K562 (cell line): ENCODE measurements at regions not wholly inside any gene's neighbourhood (a gene's known extent, or its start where the extent isn't known, plus 50 kb on each side); places are given as distances from the start of the nearest gene placed in this dataset.

Experiments used
- ATAC-seq: fragments of 200-7000 bp; cut with Tn5 transposase; 3 replicates; pipeline ENCODE4 v1.9.1; 2020; ENCODE audit warnings: moderate library complexity
- BruUV-seq: library from RNA; stranded (reverse); fragments of 400-500 nt; replicated peaks from 2 replicates; lab custom pipeline; 2021; lab: Mats Ljungman, UMichigan
- CTCF ChIA-PET: fragments of 300-600 bp; formaldehyde crosslinking; extraction: SDS; loops from one replicate; lab custom pipeline; 2021; ENCODE audit warnings: low intra/inter-chr PET ratio; lab: Yijun Ruan, JAX
- POLR2A ChIA-PET: fragments of 300-600, 350-650 bp; sonication (Branson Sonifier 250); formaldehyde crosslinking; extraction: SDS; loops from one replicate; lab custom pipeline; 2021; ENCODE audit warnings: antibody characterized with exemption, inconsistent platforms; lab: Yijun Ruan, JAX
- DNase-seq, 4 experiments: peaks; one replicate each; pipeline versions ENCODE4 v3.0.0 to v3.0.0-alpha.2; 2011 to 2018; ENCODE audit warnings: low spot score in 3 of 4, mixed read lengths in 3 of 4; ENCODE audit errors: extremely low read depth in 1 of 4
- FAIRE-seq: peaks from 2 replicates; lab custom pipeline; 2011; peaks lifted over from hg19 to GRCh38; lab: Jason Lieb, UNC
- H2AFZ ChIP-seq: 2 replicates; pipeline ENCODE4 v1.6.0; 2011; ENCODE audit warnings: low read depth, low read length, control low read depth, inconsistent platforms
- H3K27ac ChIP-seq: fragments of 200-600 bp; 3 replicates; pipeline ENCODE4 v1.8.0; 2011; ENCODE audit warnings: low read depth, mild to moderate bottlenecking, control low read depth, inconsistent platforms, low read length, moderate library complexity, mixed read lengths; ENCODE audit errors: extremely low read depth
- H3K27me3 ChIP-seq, 2 experiments: fragments of 300-600 bp in 1 of 2; 2 replicates in 1 of 2; 3 replicates in 1 of 2; pipeline versions ENCODE4 v1.6.0 to v1.8.0; 2011; ENCODE audit warnings: inconsistent platforms in 2 of 2, low read length in 2 of 2, mild to moderate bottlenecking in 1 of 2, mixed read lengths in 1 of 2, moderate library complexity in 1 of 2; ENCODE audit not compliant: control insufficient read depth in 2 of 2, insufficient read depth in 2 of 2
- H3K36me3 ChIP-seq: fragments of 300-600 bp; 3 replicates; pipeline ENCODE4 v1.8.0; 2011; ENCODE audit warnings: mild to moderate bottlenecking, low read length, inconsistent platforms; ENCODE audit not compliant: control insufficient read depth, insufficient read depth
- H3K4me1 ChIP-seq, 2 experiments: fragments of 200-600 bp in 1 of 2; replicated peaks in 1 of 2; 2 replicates in 1 of 2; 3 replicates in 1 of 2; pipeline versions ENCODE4 v1.5.1 to v1.8.0; 2011; ENCODE audit warnings: inconsistent platforms in 2 of 2, low read length in 2 of 2, mild to moderate bottlenecking in 1 of 2, mixed read lengths in 1 of 2, moderate library complexity in 1 of 2; ENCODE audit not compliant: control insufficient read depth in 2 of 2, insufficient read depth in 2 of 2
- H3K4me2 ChIP-seq: 2 replicates; pipeline ENCODE4 v1.6.1; 2011; ENCODE audit warnings: low read length, control low read depth, inconsistent platforms, mixed read lengths; ENCODE audit not compliant: insufficient read depth
- H3K4me3 ChIP-seq: fragments of 200-600 bp; sonication (generic), shearing (Covaris generic); 2 replicates; pipeline ENCODE4 v1.5.1; 2016; ENCODE audit warnings: control low read depth, inconsistent platforms
- H3K79me2 ChIP-seq: fragments of 200-600 bp; 3 replicates; pipeline ENCODE4 v1.8.0; 2011; ENCODE audit warnings: low read length, inconsistent platforms; ENCODE audit not compliant: control insufficient read depth, insufficient read depth
- H3K9ac ChIP-seq, 2 experiments: 2 replicates each; pipeline versions ENCODE4 v1.6.0 to v1.6.1; 2011; ENCODE audit warnings: low read depth in 2 of 2, low read length in 2 of 2, control low read depth in 1 of 2, inconsistent platforms in 1 of 2, mild to moderate bottlenecking in 1 of 2, mixed read lengths in 1 of 2; ENCODE audit not compliant: insufficient read depth in 1 of 2
- H3K9me1 ChIP-seq: one replicate; pipeline ENCODE4 v1.6.0; 2011; ENCODE audit warnings: inconsistent platforms, mild to moderate bottlenecking, low read length, moderate library complexity; ENCODE audit not compliant: control insufficient read depth, insufficient read depth
- H3K9me3 ChIP-seq: replicated peaks from 2 replicates; pipeline ENCODE4 v1.5.1; 2011; ENCODE audit warnings: low read depth, low read length, inconsistent platforms; ENCODE audit not compliant: control insufficient read depth, insufficient read depth
- H4K20me1 ChIP-seq: replicated peaks from 2 replicates; pipeline ENCODE4 v1.6.1; 2011; ENCODE audit warnings: low read length, inconsistent platforms, mixed read lengths; ENCODE audit not compliant: control insufficient read depth, insufficient read depth
- BDP1 ChIP-seq: IDR thresholded peaks from 3 replicates; pipeline ENCODE4 v1.6.1; 2011; ENCODE audit not compliant: insufficient read length, insufficient read depth
- BRF1 ChIP-seq: IDR thresholded peaks from 3 replicates; pipeline ENCODE4 v1.6.1; 2011; ENCODE audit warnings: borderline replicate concordance, mild to moderate bottlenecking; ENCODE audit not compliant: insufficient read length; ENCODE audit errors: extremely low read depth
- GATA2 ChIP-seq: sonication (generic); formaldehyde crosslinking; IDR thresholded peaks from 2 replicates; pipeline ENCODE4 v1.4.0; 2020; ENCODE audit warnings: mild to moderate bottlenecking, missing genetic modification reagents
- GTF2E2 ChIP-seq: fragments of 200-800 bp; sonication (Bioruptor generic); IDR thresholded peaks from 2 replicates; pipeline ENCODE4 v1.6.1; 2016; ENCODE audit warnings: missing genetic modification characterization, missing compliant biosample characterization
- HMG20A ChIP-seq: fragments of 450-650 bp; formaldehyde crosslinking; conservative IDR thresholded peaks from 2 replicates; pipeline ENCODE4 v1.4.0; 2020; ENCODE audit warnings: mild to moderate bottlenecking, mixed read lengths
- KDM2B ChIP-seq: fragments of 250-450 bp; sonication (Bioruptor Pico); IDR thresholded peaks from 2 replicates; pipeline ENCODE4 v1.8.0; 2021; ENCODE audit warnings: mild to moderate bottlenecking, moderate library complexity
- MYBL2 ChIP-seq, 2 experiments: fragments of 450-650 bp in 1 of 2; sonication (generic) in 1 of 2; formaldehyde crosslinking in 1 of 2; IDR thresholded peaks; 2 replicates each; pipeline versions ENCODE4 v1.6.1 to v1.8.1; 2017 to 2022; ENCODE audit warnings: borderline replicate concordance in 1 of 2, inconsistent platforms in 1 of 2, low read depth in 1 of 2, mild to moderate bottlenecking in 1 of 2, missing genetic modification reagents in 1 of 2, moderate library complexity in 1 of 2
- NCOA2 ChIP-seq, 2 experiments: fragments of 450-650 bp; IDR thresholded peaks; 2 replicates each; pipeline ENCODE4 v1.6.1; 2018; ENCODE audit warnings: mild to moderate bottlenecking in 2 of 2, moderate library complexity in 1 of 2; ENCODE audit not compliant: partially characterized antibody in 2 of 2
- NFXL1 ChIP-seq: fragments of 450-650 bp; formaldehyde crosslinking; IDR thresholded peaks from 2 replicates; pipeline ENCODE4 v1.4.0; 2021; ENCODE audit warnings: mild to moderate bottlenecking
- PHB ChIP-seq: fragments of 250-450 bp; sonication (Bioruptor Pico); IDR thresholded peaks from 2 replicates; pipeline ENCODE4 v1.5.0; 2021
- SETDB1 ChIP-seq: IDR thresholded peaks from one replicate; pipeline ENCODE4 v1.6.1; 2012; ENCODE audit warnings: low read length, control low read depth, inconsistent platforms
- SNRNP70 ChIP-seq: fragments of 200-400 bp; formaldehyde crosslinking; optimal IDR thresholded peaks from 2 replicates; pipeline ENCODE3; 2017; ENCODE audit warnings: low read depth, low read length
- TAF7 ChIP-seq: fragments of 450-650 bp; IDR thresholded peaks from 2 replicates; pipeline ENCODE4 v1.6.1; 2016; ENCODE audit warnings: missing genetic modification characterization, missing compliant biosample characterization
- TEAD1 ChIP-seq, 2 experiments: fragments of 450-650 bp in 1 of 2; sonication (generic) in 1 of 2; formaldehyde crosslinking; IDR thresholded peaks; 2 replicates each; pipeline versions ENCODE4 v1.4.0 to v1.8.0; 2020 to 2022; ENCODE audit warnings: mild to moderate bottlenecking in 2 of 2, missing genetic modification reagents in 1 of 2
- ZNF3 ChIP-seq: fragments of 250-450 bp; sonication (Bioruptor Pico); IDR thresholded peaks from 2 replicates; pipeline ENCODE4 v1.5.0; 2021; ENCODE audit warnings: mild to moderate bottlenecking, moderate library complexity
- WGBS: fragments of 100-300 bp; shearing (Covaris generic); methylation state at CpG from one replicate; pipeline ENCODE4 v1.1.6; 2016; ENCODE audit warnings: low coverage, mixed read lengths; ENCODE audit not compliant: insufficient coverage; ENCODE audit errors: missing lambda C conversion rate; 5-methylcytosine and 5-hydroxymethylcytosine counted together
- in situ Hi-C: fragments of 300-500 bp; cut with MboI; formaldehyde crosslinking; loops from 4 replicates; pipeline ENCODE4 v1.15.0; 2018; ENCODE audit warnings: inconsistent platforms, mixed read lengths
- intact Hi-C: fragments of 100-400 bp; cut with micrococcal nuclease; formaldehyde crosslinking; loops from 2 replicates; pipeline ENCODE4 v1.14.2; 2022
- TF ChIP-seq, protein P1 (sequence below), 2 experiments: fragments of 450-650 bp; IDR thresholded peaks; 2 replicates each; pipeline ENCODE4 v1.6.1; 2018; ENCODE audit warnings: mild to moderate bottlenecking in 2 of 2, low read depth in 1 of 2; ENCODE audit not compliant: partially characterized antibody in 2 of 2
- TF ChIP-seq, protein P2 (sequence below): sonication (generic); formaldehyde crosslinking; IDR thresholded peaks from 2 replicates; pipeline ENCODE4 v1.8.1; 2022; ENCODE audit warnings: missing genetic modification reagents

DNA sequence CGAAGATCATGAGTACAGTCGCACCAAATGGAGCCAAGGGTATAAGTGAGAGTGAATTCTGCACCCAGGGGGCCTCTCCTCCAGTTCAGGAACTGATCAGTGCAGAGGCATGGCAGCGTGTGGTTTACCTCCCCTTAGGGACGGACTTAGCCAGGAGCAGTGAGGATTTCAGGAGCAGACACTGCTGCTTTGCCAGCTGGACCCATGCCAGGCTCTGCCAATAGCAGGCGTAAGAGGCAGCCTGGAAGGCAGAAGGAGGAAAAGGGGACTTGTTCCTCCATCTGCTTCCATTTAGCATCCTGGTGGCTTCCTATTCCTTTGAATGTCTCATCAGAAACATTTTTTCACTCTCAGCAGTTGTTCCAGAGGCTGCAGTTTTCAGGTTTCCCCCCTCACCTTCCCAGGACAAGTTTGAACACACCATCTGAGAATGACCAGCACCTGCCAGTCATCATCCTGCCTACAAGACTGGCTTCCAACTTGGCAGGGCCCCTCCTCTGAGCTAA is 137.0 kb upstream of the LMNTD1 start:
- WGBS = 37% methylated on average over 5 of the region's 5 CpGs
- FAIRE-seq (no peak), ATAC-seq (no peak), DNase-seq (no peak)
- POLR2A ChIA-PET = no interaction called here
- Histone ChIP-seq H3K9ac (no peak overlapping the region), H3K4me1 (peaks cover 0 to 21% of the 10 kb centered on the region in 2 experiments), H3K4me3 (no peak overlapping the region), H2AFZ (no peak overlapping the region), H4K20me1 (no peaks in the 10 kb centered on the region), H3K27me3 (no peaks in the 10 kb centered on the region), H3K36me3 (no peaks in the 10 kb centered on the region), H3K79me2 (no peaks in the 10 kb centered on the region), H3K27ac (no peak overlapping the region), H3K4me2 (no peak overlapping the region), H3K9me1 (no peaks in the 10 kb centered on the region), H3K9me3 (no peaks in the 10 kb centered on the region)
- intact Hi-C loops = no loop called here
- in situ Hi-C loops = no loop called here
- no TSS peak for BruUV-seq
- CTCF ChIA-PET = no interaction called here
- TF ChIP-seq SNRNP70 (no peak), HMG20A (no peak), PHB (CRISPR knock-in tag) (no peak), GATA2 (CRISPR knock-in tag) (no peak), MYBL2 (IDR thresholded peaks at IDR 0.05; ENCODE audit: low read depth) (no peak), MYBL2 (CRISPR knock-in tag; IDR thresholded peaks at IDR 0.05; ENCODE audit: borderline replicate concordance) (no peak), NFXL1 (CRISPR knock-in tag) (no peak), BDP1 (no peak), NCOA2 (IDR thresholded peaks at IDR 0.05; ENCODE audit: partially characterized antibody in 2 of 2) (no peak), GTF2E2 (tag) (no peak), TAF7 (no peak), SETDB1 (no peak), TEAD1 (CRISPR knock-in tag; IDR thresholded peaks at IDR 0.05) (no peak), BRF1 (no peak), ZNF3 (CRISPR knock-in tag) (no peak), KDM2B (no peak)
- TF ChIP-seq, protein P1, sequence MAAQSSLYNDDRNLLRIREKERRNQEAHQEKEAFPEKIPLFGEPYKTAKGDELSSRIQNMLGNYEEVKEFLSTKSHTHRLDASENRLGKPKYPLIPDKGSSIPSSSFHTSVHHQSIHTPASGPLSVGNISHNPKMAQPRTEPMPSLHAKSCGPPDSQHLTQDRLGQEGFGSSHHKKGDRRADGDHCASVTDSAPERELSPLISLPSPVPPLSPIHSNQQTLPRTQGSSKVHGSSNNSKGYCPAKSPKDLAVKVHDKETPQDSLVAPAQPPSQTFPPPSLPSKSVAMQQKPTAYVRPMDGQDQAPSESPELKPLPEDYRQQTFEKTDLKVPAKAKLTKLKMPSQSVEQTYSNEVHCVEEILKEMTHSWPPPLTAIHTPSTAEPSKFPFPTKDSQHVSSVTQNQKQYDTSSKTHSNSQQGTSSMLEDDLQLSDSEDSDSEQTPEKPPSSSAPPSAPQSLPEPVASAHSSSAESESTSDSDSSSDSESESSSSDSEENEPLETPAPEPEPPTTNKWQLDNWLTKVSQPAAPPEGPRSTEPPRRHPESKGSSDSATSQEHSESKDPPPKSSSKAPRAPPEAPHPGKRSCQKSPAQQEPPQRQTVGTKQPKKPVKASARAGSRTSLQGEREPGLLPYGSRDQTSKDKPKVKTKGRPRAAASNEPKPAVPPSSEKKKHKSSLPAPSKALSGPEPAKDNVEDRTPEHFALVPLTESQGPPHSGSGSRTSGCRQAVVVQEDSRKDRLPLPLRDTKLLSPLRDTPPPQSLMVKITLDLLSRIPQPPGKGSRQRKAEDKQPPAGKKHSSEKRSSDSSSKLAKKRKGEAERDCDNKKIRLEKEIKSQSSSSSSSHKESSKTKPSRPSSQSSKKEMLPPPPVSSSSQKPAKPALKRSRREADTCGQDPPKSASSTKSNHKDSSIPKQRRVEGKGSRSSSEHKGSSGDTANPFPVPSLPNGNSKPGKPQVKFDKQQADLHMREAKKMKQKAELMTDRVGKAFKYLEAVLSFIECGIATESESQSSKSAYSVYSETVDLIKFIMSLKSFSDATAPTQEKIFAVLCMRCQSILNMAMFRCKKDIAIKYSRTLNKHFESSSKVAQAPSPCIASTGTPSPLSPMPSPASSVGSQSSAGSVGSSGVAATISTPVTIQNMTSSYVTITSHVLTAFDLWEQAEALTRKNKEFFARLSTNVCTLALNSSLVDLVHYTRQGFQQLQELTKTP (IDR thresholded peaks at IDR 0.05; ENCODE audit: low read depth in 1 of 2, partially characterized antibody in 2 of 2) = no peak
- TF ChIP-seq, protein P2, sequence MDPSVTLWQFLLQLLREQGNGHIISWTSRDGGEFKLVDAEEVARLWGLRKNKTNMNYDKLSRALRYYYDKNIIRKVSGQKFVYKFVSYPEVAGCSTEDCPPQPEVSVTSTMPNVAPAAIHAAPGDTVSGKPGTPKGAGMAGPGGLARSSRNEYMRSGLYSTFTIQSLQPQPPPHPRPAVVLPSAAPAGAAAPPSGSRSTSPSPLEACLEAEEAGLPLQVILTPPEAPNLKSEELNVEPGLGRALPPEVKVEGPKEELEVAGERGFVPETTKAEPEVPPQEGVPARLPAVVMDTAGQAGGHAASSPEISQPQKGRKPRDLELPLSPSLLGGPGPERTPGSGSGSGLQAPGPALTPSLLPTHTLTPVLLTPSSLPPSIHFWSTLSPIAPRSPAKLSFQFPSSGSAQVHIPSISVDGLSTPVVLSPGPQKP (CRISPR knock-in tag) = no peak
